GM18505 (cell line): ENCODE measurements at regions not wholly inside any gene's neighbourhood (a gene's known extent, or its start where the extent isn't known, plus 50 kb on each side); places are given as distances from the start of the nearest gene placed in this dataset.

Source experiments
- ATAC-seq: cut with Tn5 transposase; IDR thresholded peaks from one replicate; pipeline ENCODE4 v1.9.1; 2021; ENCODE audit not compliant: unreplicated experiment
- POLR2A ChIP-seq: IDR thresholded peaks from 4 replicates; pipeline ENCODE4 v1.6.1; 2011; ENCODE audit warnings: borderline replicate concordance; ENCODE audit not compliant: insufficient read depth, insufficient read length; ENCODE audit errors: extremely low read depth

DNA sequence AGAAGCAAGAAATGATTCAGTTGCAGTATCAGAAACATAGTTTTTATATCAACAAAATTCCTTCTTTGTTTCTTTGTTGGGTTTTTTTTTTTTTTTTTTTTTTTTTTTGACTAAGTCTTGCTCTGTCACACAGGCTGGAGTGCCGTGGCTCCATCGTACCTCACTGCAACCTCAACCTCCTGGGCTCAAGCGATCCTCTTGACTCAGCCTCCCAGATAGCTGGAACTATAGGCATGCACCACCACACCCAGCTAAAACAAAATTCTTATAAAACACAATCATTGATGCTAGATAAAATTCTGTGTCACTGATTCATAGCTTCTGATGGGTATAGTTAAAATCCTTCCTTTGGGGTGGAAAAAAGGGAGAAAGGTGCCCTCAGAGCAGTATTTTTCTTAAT, 110.3 kb upstream of the TNFAIP3 start:
- TF ChIP-seq POLR2A: no peak
- no peak for ATAC-seq

- ATAC-seq: no peak
- no peak for TF ChIP-seq POLR2A
These were observed 108.4 kb upstream of the TNFAIP3 start for GRCh38 chr6:137758661-137759060.

GRCh38 chr6:137759624-137760023, 107.4 kb upstream of the TNFAIP3 start:
- no peak for ATAC-seq
- TF ChIP-seq POLR2A: no peak

GRCh38 chr6:137761072-137761471, 106.0 kb upstream of the TNFAIP3 start:
- no peak for TF ChIP-seq POLR2A
- no peak for ATAC-seq

DNA sequence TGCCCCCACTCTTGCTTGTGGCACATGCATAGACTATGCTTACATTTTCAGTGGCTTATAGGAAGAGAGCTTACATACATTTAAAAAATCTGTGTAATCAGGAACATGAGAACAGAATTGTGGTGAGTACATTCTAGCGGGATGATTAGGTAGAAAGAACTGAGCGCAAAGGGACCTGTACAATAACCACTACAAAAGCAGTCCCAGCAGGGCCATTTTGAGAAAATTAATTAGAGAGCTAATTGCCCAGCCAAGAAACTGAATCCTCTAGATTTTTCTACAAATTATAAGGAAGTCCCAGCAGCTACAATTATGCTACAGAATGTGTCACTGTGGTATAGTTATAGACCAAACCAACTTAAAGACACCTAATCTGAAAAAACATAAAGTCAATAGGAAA, 105.6 kb upstream of the TNFAIP3 start:
- TF ChIP-seq POLR2A: no peak
- ATAC-seq: no peak

GRCh38 chr6:137762168-137763090, 104.6 kb upstream of the TNFAIP3 start:
- no peak for TF ChIP-seq POLR2A
- ATAC-seq: no peak

GRCh38 chr6:137763436-137763835, 103.6 kb upstream of the TNFAIP3 start:
- no peak for TF ChIP-seq POLR2A
- no peak for ATAC-seq

GRCh38 chr6:137763886-137764285, 103.2 kb upstream of the TNFAIP3 start:
- TF ChIP-seq POLR2A: no peak
- ATAC-seq: no peak

- TF ChIP-seq POLR2A: no peak
- no peak for ATAC-seq
These were observed 102.6 kb upstream of the TNFAIP3 start for GRCh38 chr6:137764464-137764863.

DNA sequence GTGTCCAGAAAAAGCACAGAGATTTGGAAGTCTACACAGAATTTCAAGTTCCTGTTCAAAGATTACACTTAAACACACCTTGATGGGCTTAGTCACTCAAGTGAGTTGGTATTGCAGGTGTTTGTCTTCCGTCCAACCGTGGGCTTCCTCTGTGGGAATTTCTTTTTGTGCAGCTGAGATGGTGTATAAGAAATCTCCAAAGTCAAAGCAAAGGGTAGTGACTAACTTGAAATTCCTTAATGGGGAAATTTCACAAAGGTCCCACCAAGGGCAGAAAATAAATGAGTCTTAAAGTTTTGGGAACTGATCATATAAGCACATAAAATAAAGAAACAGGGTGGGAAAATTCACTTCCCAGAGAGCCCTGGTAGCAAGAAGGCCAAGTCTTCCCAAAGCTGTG, 102.0 kb upstream of the TNFAIP3 start:
- no peak for TF ChIP-seq POLR2A
- ATAC-seq: no peak

DNA sequence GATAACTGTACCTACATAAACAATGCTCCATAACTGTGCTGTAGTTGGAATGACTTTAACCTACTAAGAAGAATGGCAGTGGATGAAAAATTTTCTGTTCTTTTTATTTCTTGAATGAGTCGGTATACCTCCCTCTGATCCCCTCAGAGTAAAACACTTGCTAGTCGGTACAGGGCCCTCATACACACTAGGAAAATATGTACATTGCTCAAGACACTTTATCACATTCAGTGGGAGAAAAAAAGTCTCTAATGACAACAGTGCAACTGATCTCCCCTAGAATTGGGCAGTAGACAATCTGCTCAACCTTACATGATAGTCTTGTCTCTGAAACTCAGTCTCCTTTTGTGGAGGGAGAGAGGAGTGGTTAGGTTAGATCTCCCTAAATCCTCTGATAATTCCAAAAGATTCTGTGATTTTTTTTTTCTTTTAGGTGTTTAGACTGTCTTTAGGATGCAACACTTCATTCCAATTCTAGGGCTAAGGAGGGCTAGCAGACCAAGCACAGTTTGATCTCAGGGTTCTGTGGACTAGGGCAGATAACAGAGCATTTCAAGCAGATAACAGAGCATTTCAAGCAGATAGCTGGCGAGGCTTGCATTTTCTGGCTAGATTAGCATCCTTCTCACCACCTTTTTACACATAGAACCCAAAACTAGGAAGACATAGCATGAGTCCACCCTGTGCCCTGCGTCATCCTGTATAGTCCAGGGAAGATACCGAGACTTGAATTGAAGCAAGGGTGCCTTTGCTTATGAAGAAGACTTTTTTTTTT, 100.3 kb upstream of the TNFAIP3 start:
- TF ChIP-seq POLR2A: no peak
- ATAC-seq: no peak

DNA sequence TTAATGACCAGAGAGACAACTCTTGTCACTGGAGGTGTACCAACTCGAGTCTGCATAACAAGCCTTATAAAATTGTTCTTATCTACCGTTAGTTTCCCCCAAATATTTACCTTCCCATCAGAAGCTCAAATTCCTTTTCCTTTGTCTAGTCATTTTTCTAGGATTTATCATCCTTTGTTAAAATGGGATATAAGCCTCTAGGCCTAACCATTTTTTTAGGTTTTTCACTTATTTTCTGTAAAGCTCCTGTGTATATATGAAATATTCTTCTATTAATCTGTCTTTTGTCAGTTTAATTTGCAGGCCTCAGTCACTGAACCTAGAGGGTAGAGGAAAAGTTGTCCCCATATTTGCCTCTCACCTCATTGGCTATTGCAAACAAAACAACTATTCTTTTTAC, 99.6 kb upstream of the TNFAIP3 start:
- no peak for ATAC-seq
- TF ChIP-seq POLR2A: no peak

DNA sequence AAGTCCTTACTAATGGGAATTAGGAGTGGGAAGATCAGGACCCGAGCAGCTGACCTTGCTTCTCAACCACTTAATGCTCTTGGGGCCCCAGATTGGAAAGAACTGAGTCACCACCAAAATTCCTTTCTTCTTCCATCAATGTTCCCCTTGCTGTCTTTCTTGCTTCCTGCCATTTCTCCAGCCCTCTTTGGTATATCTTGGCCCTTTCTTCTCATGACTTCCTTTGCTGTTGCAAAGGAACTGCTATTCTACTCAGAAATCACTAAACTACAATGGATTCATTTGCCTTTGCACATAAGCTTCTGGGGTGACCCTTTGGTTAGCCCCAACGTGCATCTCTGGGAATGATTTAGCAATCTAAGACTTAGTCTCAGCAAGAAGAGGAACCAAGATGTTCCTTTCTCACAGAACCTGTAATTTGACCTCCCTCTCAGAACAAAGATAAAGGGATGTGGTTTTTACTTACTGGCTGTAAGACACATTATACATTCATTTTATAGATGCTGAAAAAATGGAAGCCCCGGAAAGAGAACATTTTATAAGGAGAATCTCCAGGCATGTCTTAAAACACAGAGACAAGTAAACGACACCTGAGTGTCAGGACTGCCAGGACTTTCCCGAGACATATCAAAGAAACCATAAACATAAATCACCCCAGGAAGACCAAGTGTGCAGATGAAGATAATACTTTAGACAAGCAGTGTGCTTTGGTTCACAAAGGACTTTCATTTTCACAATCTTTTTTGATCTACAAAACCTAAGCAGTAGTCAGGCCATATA, 99.0 kb upstream of the TNFAIP3 start:
- peak; percentile 65 for ATAC-seq

More for the DNA sequence above, 99.0 kb upstream of the TNFAIP3 start:
- TF ChIP-seq POLR2A: no peak
